Adrenal gland (tissue), 9 donors: ENCODE measurements at regions not wholly inside any gene's neighbourhood (a gene's known extent, or its start where the extent isn't known, plus 50 kb on each side); places are given as distances from the start of the nearest gene placed in this dataset.

Experiments
- DNase-seq, 7 donors: peaks; one replicate each; pipeline ENCODE4 v3.0.0-alpha.2; 2019 to 2020
- H3K27ac ChIP-seq, 5 donors: fragments of 200-600 bp; sonication (generic) in 4 of 5; 1 replicate in 3 of 5; 2 replicates in 2 of 5; pipeline versions ENCODE4 v1.5.1 to v1.8.0; 2016 to 2020; ENCODE audit warnings: mild to moderate bottlenecking in 1 of 5
- H3K27me3 ChIP-seq: fragments of 200-600 bp; 2 replicates; pipeline ENCODE4 v1.8.0; 2021
- H3K36me3 ChIP-seq, 2 donors: fragments of 200-600 bp; replicated peaks in 1 of 2; 1 replicate in 1 of 2; 2 replicates in 1 of 2; pipeline versions ENCODE4 v1.5.1 to v1.8.0; 2018 to 2022
- H3K4me1 ChIP-seq, 2 donors: fragments of 200-600 bp; replicated peaks in 1 of 2; 1 replicate in 1 of 2; 2 replicates in 1 of 2; pipeline versions ENCODE4 v1.5.1 to v1.8.0; 2018 to 2021
- H3K4me3 ChIP-seq, 4 donors: fragments of 200-600 bp; sonication (generic) in 3 of 4; one replicate each; pipeline ENCODE4 v1.5.1; 2016 to 2018
- H3K9me3 ChIP-seq, 3 donors: fragments of 200-600 bp; sonication (generic) in 1 of 3; replicated peaks in 1 of 3; 1 replicate in 2 of 3; 2 replicates in 1 of 3; pipeline versions ENCODE4 v1.5.1 to v1.8.0; 2016 to 2021
- POLR2A ChIP-seq, 2 donors: fragments of 450-650 bp; IDR thresholded peaks; one replicate each; pipeline ENCODE4 v1.6.1; 2017; ENCODE audit warnings: antibody characterized with exemption in 2 of 2, mild to moderate bottlenecking in 2 of 2, moderate library complexity in 1 of 2
- WGBS, 4 donors: extraction: QIAGEN DNeasy Blood & Tissue Kit in 2 of 4; methylation state at CpG; one replicate each; pipeline versions ENCODE4 v1.1.5 to v1.1.7; 2013 to 2017; 5-methylcytosine and 5-hydroxymethylcytosine counted together
- intact Hi-C, 2 donors: fragments of 100-400 bp; cut with DNase I; formaldehyde crosslinking; loops; one replicate each; pipeline versions ENCODE4 v1.14.1 to v1.15.0; 2022 to 2023
- TF ChIP-seq, protein P1 (sequence below), 6 experiments: fragments of 450-650 bp in 4 of 6; fragments of 200-600 bp in 2 of 6; sonication (generic) in 1 of 6; IDR thresholded peaks; 1 replicate in 5 of 6; 2 replicates in 1 of 6; pipeline versions ENCODE4 v1.5.1 to v1.8.0; 2016 to 2021; ENCODE audit warnings: antibody characterized with exemption in 6 of 6, mild to moderate bottlenecking in 2 of 6, moderate library complexity in 1 of 6
- donor health status: healthy with polysubstance abuse.
- donor health status: Bipolar disorder and iron deficiency.
- donor health status: DM: yes; HTN: yes; CAD: no.
- donor health status: DM: no; HTN: no; CAD: no.
- donor health status: DM: no; HTN: no; CAD: no.

DNA sequence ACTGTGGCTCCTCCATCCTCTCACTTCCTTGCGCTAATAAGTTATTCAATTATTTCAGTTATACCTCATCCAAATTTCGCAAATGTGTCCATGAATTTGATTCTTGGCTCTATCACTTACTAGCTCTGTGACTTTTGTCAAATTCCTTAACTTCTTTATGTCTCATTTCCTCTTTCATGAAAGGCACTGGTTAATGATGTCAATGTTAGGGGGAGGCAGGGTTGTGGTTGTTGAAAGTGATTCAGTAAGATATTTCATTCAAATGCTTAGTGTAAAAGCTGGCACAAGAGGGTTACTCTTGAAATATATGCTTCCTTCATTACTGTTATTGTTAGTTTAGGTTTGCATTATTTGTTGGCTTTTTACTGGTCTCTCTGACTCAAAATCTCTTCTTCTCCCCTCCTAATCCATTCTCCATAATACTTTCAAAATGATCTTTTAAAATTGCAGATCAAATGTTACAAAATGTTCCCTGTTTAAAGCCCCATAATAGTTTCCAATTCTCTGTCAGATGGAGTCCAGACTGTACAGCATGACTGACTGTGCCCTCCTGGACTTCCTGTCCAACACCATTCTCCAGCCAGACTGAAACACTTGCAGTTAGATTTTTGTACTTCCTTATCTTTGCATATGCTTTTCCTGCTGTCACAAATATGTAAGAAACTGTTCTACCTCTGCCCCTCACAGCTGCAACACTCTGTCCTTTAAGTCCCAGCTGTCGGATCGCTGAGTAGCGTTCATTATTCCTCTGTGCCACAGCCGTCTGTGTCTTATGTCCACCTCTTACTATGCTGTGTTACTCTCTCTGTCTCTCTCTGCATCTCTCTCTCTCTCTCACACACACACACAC lies 510.6 kb upstream of the RAG2 start:
- Histone ChIP-seq H3K4me1 (no peaks in the 10 kb centered on the region), H3K27me3 (no peaks in the 10 kb centered on the region), H3K4me3 (no peak overlapping the region), H3K9me3 (no peaks in the 10 kb centered on the region), H3K27ac (no peak overlapping the region), H3K36me3 (no peaks in the 10 kb centered on the region)
- DNase-seq, result no peak
- 44 to 48% (median 47%) methylated on average over 6 of the region's 6 CpGs for WGBS, 4 donors
- TF ChIP-seq, protein P1, sequence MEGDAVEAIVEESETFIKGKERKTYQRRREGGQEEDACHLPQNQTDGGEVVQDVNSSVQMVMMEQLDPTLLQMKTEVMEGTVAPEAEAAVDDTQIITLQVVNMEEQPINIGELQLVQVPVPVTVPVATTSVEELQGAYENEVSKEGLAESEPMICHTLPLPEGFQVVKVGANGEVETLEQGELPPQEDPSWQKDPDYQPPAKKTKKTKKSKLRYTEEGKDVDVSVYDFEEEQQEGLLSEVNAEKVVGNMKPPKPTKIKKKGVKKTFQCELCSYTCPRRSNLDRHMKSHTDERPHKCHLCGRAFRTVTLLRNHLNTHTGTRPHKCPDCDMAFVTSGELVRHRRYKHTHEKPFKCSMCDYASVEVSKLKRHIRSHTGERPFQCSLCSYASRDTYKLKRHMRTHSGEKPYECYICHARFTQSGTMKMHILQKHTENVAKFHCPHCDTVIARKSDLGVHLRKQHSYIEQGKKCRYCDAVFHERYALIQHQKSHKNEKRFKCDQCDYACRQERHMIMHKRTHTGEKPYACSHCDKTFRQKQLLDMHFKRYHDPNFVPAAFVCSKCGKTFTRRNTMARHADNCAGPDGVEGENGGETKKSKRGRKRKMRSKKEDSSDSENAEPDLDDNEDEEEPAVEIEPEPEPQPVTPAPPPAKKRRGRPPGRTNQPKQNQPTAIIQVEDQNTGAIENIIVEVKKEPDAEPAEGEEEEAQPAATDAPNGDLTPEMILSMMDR (IDR thresholded peaks at IDR 0.05), result no peak
- TF ChIP-seq POLR2A (IDR thresholded peaks at IDR 0.05), result no peak
- intact Hi-C loops, result no loop called here

DNA sequence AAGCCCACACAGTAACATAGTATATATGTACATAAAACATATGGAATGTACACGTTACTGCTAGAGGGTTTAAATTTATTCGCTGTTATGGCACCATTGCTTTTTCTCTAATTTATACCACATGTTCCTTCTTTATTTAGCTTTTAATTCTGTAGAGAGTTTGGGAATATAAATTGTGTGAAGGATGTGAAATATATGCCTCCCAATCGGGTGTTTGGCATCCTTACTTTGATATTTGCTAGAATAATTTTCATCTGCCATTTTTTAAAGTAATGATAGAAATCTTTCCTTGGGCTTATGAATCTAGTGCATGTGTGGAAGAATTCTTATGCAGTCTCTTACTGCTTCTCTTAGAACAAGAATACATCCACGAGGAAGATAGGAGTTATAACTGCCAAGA lies 509.8 kb upstream of the RAG2 start:
- H3K36me3 ChIP-seq, result no peaks in the 10 kb centered on the region
- intact Hi-C loops, result no loop called here
- TF ChIP-seq POLR2A (IDR thresholded peaks at IDR 0.05), result no peak
- TF ChIP-seq, protein P1 (IDR thresholded peaks at IDR 0.05), result no peak

DNA sequence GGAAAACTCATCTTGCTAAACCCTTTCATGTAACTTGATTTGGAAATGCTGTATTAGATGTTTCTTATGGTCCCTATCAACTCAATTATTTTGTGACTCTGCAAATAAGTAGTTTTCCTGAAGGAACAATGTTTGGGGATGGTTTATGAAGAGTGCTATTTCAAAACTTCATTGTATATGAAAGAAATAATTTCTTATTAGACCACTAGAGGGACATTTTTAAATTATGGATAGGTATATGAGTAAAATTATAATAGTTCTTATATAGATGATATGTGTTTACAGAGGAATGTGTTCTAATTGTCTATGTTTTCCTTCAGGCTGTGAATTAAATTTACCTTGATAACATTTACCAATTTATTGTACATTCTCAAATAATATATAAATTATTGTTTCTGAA lies 509.4 kb upstream of the RAG2 start:
- Histone ChIP-seq H3K4me1 (no peaks in the 10 kb centered on the region), H3K36me3 (no peaks in the 10 kb centered on the region), H3K9me3 (no peaks in the 10 kb centered on the region), H3K27ac (no peak overlapping the region), H3K4me3 (no peak overlapping the region), H3K27me3 (no peaks in the 10 kb centered on the region)
- intact Hi-C loops, result no loop called here
- TF ChIP-seq POLR2A (IDR thresholded peaks at IDR 0.05), result no peak
- TF ChIP-seq, protein P1 (IDR thresholded peaks at IDR 0.05), result peak in 1 of 6 experiments; percentile 9
- DNase-seq, result no peak

More for the DNA sequence above, 509.8 kb upstream of the RAG2 start:
- H3K4me3 ChIP-seq, result no peak overlapping the region
- no peaks in the 10 kb centered on the region for H3K4me1 ChIP-seq
- no peaks in the 10 kb centered on the region for H3K27me3 ChIP-seq
- DNase-seq, result no peak
- 54 to 60% (median 58%) methylated on average over 4 of the region's 4 CpGs for WGBS, 4 donors
- H3K27ac ChIP-seq, result no peak overlapping the region
- no peaks in the 10 kb centered on the region for H3K9me3 ChIP-seq

DNA sequence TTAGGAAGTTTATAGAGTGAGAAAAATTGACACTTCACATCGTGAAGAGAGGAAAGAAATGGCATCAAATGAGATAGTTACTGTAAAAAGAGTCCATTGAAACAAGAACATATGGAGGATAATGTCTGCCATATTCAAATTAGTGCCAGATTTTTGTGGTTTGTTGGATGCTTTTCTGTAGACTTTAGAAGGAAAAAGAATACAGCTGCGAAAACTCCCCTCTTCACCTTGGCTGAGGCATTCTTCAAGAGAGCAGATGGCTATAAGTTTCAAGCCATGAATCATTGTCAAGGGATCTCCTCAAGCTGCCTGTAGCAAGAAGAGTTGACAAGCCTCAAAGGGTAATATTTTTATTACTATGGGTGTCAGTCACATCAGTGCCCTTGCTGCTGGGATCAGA lies 507.4 kb upstream of the RAG2 start:
- Histone ChIP-seq H3K27me3 (no peaks in the 10 kb centered on the region), H3K9me3 (no peaks in the 10 kb centered on the region), H3K36me3 (no peaks in the 10 kb centered on the region), H3K4me3 (no peak overlapping the region), H3K27ac (no peak overlapping the region), H3K4me1 (no peaks in the 10 kb centered on the region)
- WGBS, 4 donors, result 57 to 62% (median 58%) methylated on average over 2 of the region's 2 CpGs
- intact Hi-C loops, result no loop called here
- no peak for DNase-seq
- no peak for TF ChIP-seq POLR2A (IDR thresholded peaks at IDR 0.05)
- TF ChIP-seq, protein P1 (IDR thresholded peaks at IDR 0.05), result no peak
